Caco-2 (cell line): ENCODE measurements at regions not wholly inside any gene's neighbourhood (a gene's known extent, or its start where the extent isn't known, plus 50 kb on each side); places are given as distances from the start of the nearest gene placed in this dataset.

Experiments
- BruUV-seq: library from RNA; stranded (reverse); fragments of 400-500 nt; replicated peaks from 2 replicates; lab custom pipeline; 2021; lab: Mats Ljungman, UMichigan
- CTCF ChIA-PET: fragments of 300-600 bp; sonication (Branson Sonifier 250); formaldehyde crosslinking; loops from one replicate; lab custom pipeline; 2022; ENCODE audit warnings: antibody characterized with exemption; lab: Charles Lee
- POLR2A ChIA-PET: fragments of 300-600 bp; sonication (Branson Sonifier 250); formaldehyde crosslinking; loops from one replicate; lab custom pipeline; 2022; ENCODE audit warnings: antibody characterized with exemption; lab: Charles Lee
- DNase-seq, 2 experiments: peaks; one replicate each; pipeline versions ENCODE4 v3.0.0 to v3.0.0-alpha.2; 2020 to 2022
- H3K27me3 ChIP-seq: replicated peaks from 2 replicates; pipeline ENCODE4 v1.6.0; 2011; ENCODE audit warnings: low read length; ENCODE audit not compliant: control insufficient read depth, insufficient read depth
- H3K36me3 ChIP-seq: 2 replicates; pipeline ENCODE4 v1.5.1; 2011; ENCODE audit warnings: low read length; ENCODE audit not compliant: control insufficient read depth, insufficient read depth
- H3K4me1 ChIP-seq: fragments of 250-450 bp; sonication (Bioruptor Pico); 2 replicates; pipeline ENCODE4 v1.5.1; 2020; ENCODE audit warnings: mild to moderate bottlenecking
- H3K4me3 ChIP-seq: 2 replicates; pipeline ENCODE4 v1.5.1; 2011; ENCODE audit warnings: low read depth, mild to moderate bottlenecking, control low read depth, low read length
- H3K9me3 ChIP-seq: fragments of 250-450 bp; sonication (Bioruptor Pico); 2 replicates; pipeline ENCODE4 v1.5.1; 2020; ENCODE audit warnings: mild to moderate bottlenecking, moderate library complexity
- H3K27ac Mint-ChIP-seq: one replicate; pipeline ENCODE4 v1.8.0; 2022; ENCODE audit warnings: mixed read lengths; ENCODE audit not compliant: unreplicated experiment
- H3K27me3 Mint-ChIP-seq: one replicate; pipeline ENCODE4 v1.8.0; 2022; ENCODE audit warnings: mixed read lengths; ENCODE audit not compliant: insufficient read depth, unreplicated experiment
- H3K36me3 Mint-ChIP-seq: one replicate; pipeline ENCODE4 v1.8.0; 2022; ENCODE audit warnings: mild to moderate bottlenecking, mixed read lengths; ENCODE audit not compliant: insufficient read depth, unreplicated experiment
- H3K4me1 Mint-ChIP-seq: one replicate; pipeline ENCODE4 v1.8.0; 2022; ENCODE audit warnings: low read depth, mixed read lengths; ENCODE audit not compliant: unreplicated experiment
- H3K4me3 Mint-ChIP-seq: one replicate; pipeline ENCODE4 v1.8.0; 2022; ENCODE audit warnings: mild to moderate bottlenecking, moderate library complexity, mixed read lengths; ENCODE audit not compliant: unreplicated experiment
- H3K9me3 Mint-ChIP-seq: one replicate; pipeline ENCODE4 v1.8.0; 2022; ENCODE audit warnings: mixed read lengths; ENCODE audit not compliant: unreplicated experiment
- CTCF ChIP-seq, 2 experiments: fragments of 200-600 bp in 1 of 2; IDR thresholded peaks; 1 replicate in 1 of 2; 2 replicates in 1 of 2; pipeline versions ENCODE4 v1.5.1 to v1.8.0; 2011 to 2022; ENCODE audit warnings: antibody characterized with exemption in 1 of 2, control low read depth in 1 of 2, inconsistent platforms in 1 of 2, low read depth in 1 of 2, low read length in 1 of 2, mild to moderate bottlenecking in 1 of 2, moderate library complexity in 1 of 2; ENCODE audit not compliant: insufficient read depth in 1 of 2, severe bottlenecking in 1 of 2, unreplicated experiment in 1 of 2
- intact Hi-C: fragments of 100-400 bp; cut with micrococcal nuclease; formaldehyde crosslinking; loops from one replicate; pipeline ENCODE4 v1.10.0; 2022; ENCODE audit not compliant: unreplicated experiment

DNA sequence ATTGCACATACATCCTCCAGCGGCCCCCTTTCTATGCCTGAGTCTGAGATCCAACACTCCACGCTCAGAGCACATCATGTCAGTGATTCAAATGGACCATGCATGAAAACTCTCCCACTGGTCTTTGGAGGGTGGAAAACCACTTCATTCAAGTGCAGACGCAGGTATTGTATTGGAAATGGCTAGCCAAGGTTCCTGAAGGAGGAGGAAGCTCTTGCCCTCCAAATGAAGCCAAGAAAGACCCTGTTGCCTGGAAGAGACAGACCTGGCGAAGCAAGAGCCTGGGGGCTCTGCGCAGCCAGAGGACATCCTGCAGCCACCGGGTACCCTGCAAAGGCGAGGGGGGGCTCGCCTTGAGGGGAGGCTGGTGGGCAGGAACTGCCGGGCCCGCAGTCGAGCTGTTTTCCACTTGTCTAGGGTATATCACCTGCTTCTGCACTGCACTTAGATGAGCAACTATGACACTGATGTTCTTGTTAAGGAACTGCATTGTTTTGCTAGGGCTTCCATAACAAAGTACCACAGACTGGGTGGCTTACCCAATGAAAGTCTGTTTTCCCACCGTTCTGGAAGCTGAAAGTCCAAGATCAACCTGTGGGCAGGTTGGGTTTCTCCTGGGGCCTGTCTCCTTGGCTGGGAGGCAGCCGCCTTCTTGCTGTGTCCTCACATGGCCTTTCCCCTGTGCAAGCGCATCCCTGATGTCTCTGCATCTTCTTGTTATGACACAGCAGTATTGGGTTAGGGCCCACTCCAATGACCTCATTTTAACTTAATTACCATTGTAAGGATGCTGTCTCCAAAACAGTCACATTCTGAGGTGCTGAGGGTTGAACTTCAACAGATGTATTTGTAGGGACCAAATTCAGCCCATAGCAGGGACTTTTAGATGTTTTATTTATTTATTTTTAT is 233.4 kb downstream of the ARHGAP12 start:
- Histone ChIP-seq H3K4me1 (no peaks in the 10 kb centered on the region), H3K4me3 (no peak overlapping the region), H3K27me3 (no peaks in the 10 kb centered on the region; the same call in 1 of the 2 replicates), H3K9me3 (no peaks in the 10 kb centered on the region), H3K36me3 (no peaks in the 10 kb centered on the region)
- intact Hi-C loops: no loop called here
- H3K4me1 Mint-ChIP-seq: no peaks in the 10 kb centered on the region
- ChIA-PET POLR2A (no interaction called here), CTCF (no interaction called here)
- no peak for DNase-seq
- no peaks in the 10 kb centered on the region for H3K36me3 Mint-ChIP-seq
- H3K4me3 Mint-ChIP-seq: no peak overlapping the region
- H3K27ac Mint-ChIP-seq: no peak overlapping the region
- peaks cover 1% of the 10 kb centered on the region for H3K9me3 Mint-ChIP-seq
- peaks cover 2% of the 10 kb centered on the region for H3K27me3 Mint-ChIP-seq
- no TSS peak for BruUV-seq
- TF ChIP-seq CTCF (IDR thresholded peaks at IDR 0.05; ENCODE audit: insufficient read depth in 1 of 2, low read depth in 1 of 2, low read length in 1 of 2, severe bottlenecking in 1 of 2, unreplicated experiment in 1 of 2): no peak

GRCh38 chr10:31694126-31694685 is 234.4 kb downstream of the ARHGAP12 start:
- H3K36me3 Mint-ChIP-seq: no peaks in the 10 kb centered on the region
- intact Hi-C loops: no loop called here
- no peak overlapping the region for H3K4me3 Mint-ChIP-seq
- H3K27ac Mint-ChIP-seq: no peak overlapping the region
- no TSS peak for BruUV-seq
- DNase-seq: no peak
- no peaks in the 10 kb centered on the region for H3K27me3 Mint-ChIP-seq
- ChIA-PET POLR2A (no interaction called here), CTCF (no interaction called here)
- H3K4me1 Mint-ChIP-seq: no peaks in the 10 kb centered on the region
- Histone ChIP-seq H3K9me3 (peaks cover 4% of the 10 kb centered on the region), H3K27me3 (no peaks in the 10 kb centered on the region; the same call in 1 of the 2 replicates), H3K4me1 (no peaks in the 10 kb centered on the region), H3K4me3 (no peak overlapping the region), H3K36me3 (no peaks in the 10 kb centered on the region)
- H3K9me3 Mint-ChIP-seq: peaks cover 11% of the 10 kb centered on the region
- TF ChIP-seq CTCF (IDR thresholded peaks at IDR 0.05; ENCODE audit: insufficient read depth in 1 of 2, low read depth in 1 of 2, low read length in 1 of 2, severe bottlenecking in 1 of 2, unreplicated experiment in 1 of 2): no peak

GRCh38 chr10:31693491-31693890 is 235.1 kb downstream of the ARHGAP12 start:
- ChIA-PET CTCF (no interaction called here), POLR2A (no interaction called here)
- H3K9me3 ChIP-seq: peaks cover 11% of the 10 kb centered on the region
- H3K4me1 Mint-ChIP-seq: no peaks in the 10 kb centered on the region
- H3K4me1 ChIP-seq: no peaks in the 10 kb centered on the region
- no TSS peak for BruUV-seq
- H3K9me3 Mint-ChIP-seq: peaks cover 18% of the 10 kb centered on the region
- H3K27ac Mint-ChIP-seq: no peak overlapping the region
- H3K27me3 Mint-ChIP-seq: no peaks in the 10 kb centered on the region
- H3K4me3 ChIP-seq: no peak overlapping the region
- no peaks in the 10 kb centered on the region; the same call in 1 of the 2 replicates for H3K27me3 ChIP-seq
- no peak for TF ChIP-seq CTCF (IDR thresholded peaks at IDR 0.05; ENCODE audit: insufficient read depth in 1 of 2, low read depth in 1 of 2, low read length in 1 of 2, severe bottlenecking in 1 of 2, unreplicated experiment in 1 of 2)
- H3K36me3 Mint-ChIP-seq: no peaks in the 10 kb centered on the region
- no peaks in the 10 kb centered on the region for H3K36me3 ChIP-seq
- no peak for DNase-seq
- H3K4me3 Mint-ChIP-seq: no peak overlapping the region
- intact Hi-C loops: no loop called here
